ENCODE measurements at regions not wholly inside any gene's neighbourhood (a gene's known extent, or its start where the extent isn't known, plus 50 kb on each side); places are given as distances from the start of the nearest gene placed in this dataset.

GRCh38 chr4:188282471-188283232, 143.4 kb downstream of the TRIML1 start:
- Mint-ChIP-seq H3K27me3 (peaks cover 16% of the 10 kb centered on the region), H3K4me3 (no peak overlapping the region), H3K9me3 (peaks cover 6% of the 10 kb centered on the region), H3K36me3 (ENCODE audit: low read depth) (no peaks in the 10 kb centered on the region), H3K4me1 (ENCODE audit: low read depth) (no peaks in the 10 kb centered on the region), H3K27ac (no peak overlapping the region)
- intact Hi-C loops (cut with DNase I, micrococcal nuclease) = no loop called here
- no peak for DNase-seq
- H3K36me3 ChIP-seq (ENCODE audit: insufficient read depth, low read length) = no peaks in the 10 kb centered on the region
- no peak overlapping the region for H3K27ac ChIP-seq (ENCODE audit: low read depth in 1 of 2, low read length in 2 of 2)
- peaks cover 4 to 8% of the 10 kb centered on the region in 2 experiments for H3K27me3 ChIP-seq (ENCODE audit: control insufficient read depth in 1 of 2, insufficient read depth in 2 of 2, low read length in 2 of 2)
- peaks cover 0 to 22% of the 10 kb centered on the region in 2 experiments for H3K9me3 ChIP-seq (ENCODE audit: control insufficient read depth in 1 of 2, insufficient read depth in 1 of 2, low read length in 2 of 2)
- ChIA-PET CTCF (no interaction called here), POLR2A (no interaction called here)
- no peaks in the 10 kb centered on the region for H3K4me1 ChIP-seq (ENCODE audit: insufficient read depth, low read length)
- H3K4me3 ChIP-seq (ENCODE audit: low read length) = no peak overlapping the region
- no peak for ATAC-seq (ENCODE audit: poor library complexity)
- TF ChIP-seq CTCF (IDR thresholded peaks at IDR 0.05) = no peak

- peaks cover under 1 to 5% of the 10 kb centered on the region in 2 experiments for H3K27me3 ChIP-seq (ENCODE audit: control insufficient read depth in 1 of 2, insufficient read depth in 2 of 2, low read length in 2 of 2)
- ChIA-PET CTCF (no interaction called here), POLR2A (no interaction called here)
- H3K4me3 Mint-ChIP-seq = no peak overlapping the region
- peaks cover 5% of the 10 kb centered on the region for H3K9me3 Mint-ChIP-seq
- TF ChIP-seq CTCF (IDR thresholded peaks at IDR 0.05) = no peak
- H3K4me1 Mint-ChIP-seq (ENCODE audit: low read depth) = no peaks in the 10 kb centered on the region
- H3K36me3 ChIP-seq (ENCODE audit: insufficient read depth, low read length) = no peaks in the 10 kb centered on the region
- H3K27me3 Mint-ChIP-seq = peaks cover 12% of the 10 kb centered on the region
- H3K27ac ChIP-seq (ENCODE audit: low read depth in 1 of 2, low read length in 2 of 2) = no peak overlapping the region
- intact Hi-C loops (cut with DNase I, micrococcal nuclease) = no loop called here
- peaks cover 0 to 21% of the 10 kb centered on the region in 2 experiments for H3K9me3 ChIP-seq (ENCODE audit: control insufficient read depth in 1 of 2, insufficient read depth in 1 of 2, low read length in 2 of 2)
- H3K4me1 ChIP-seq (ENCODE audit: insufficient read depth, low read length) = no peaks in the 10 kb centered on the region
- no peak for DNase-seq
- ATAC-seq (ENCODE audit: poor library complexity) = no peak
- no peak overlapping the region for H3K27ac Mint-ChIP-seq
- no peak overlapping the region for H3K4me3 ChIP-seq (ENCODE audit: low read length)
- no peaks in the 10 kb centered on the region for H3K36me3 Mint-ChIP-seq (ENCODE audit: low read depth)
These were observed 148.1 kb downstream of the TRIML1 start for GRCh38 chr4:188287169-188287894.

GRCh38 chr4:188289531-188290125, 150.4 kb downstream of the TRIML1 start:
- H3K4me1 Mint-ChIP-seq (ENCODE audit: low read depth) = no peaks in the 10 kb centered on the region
- ATAC-seq (ENCODE audit: poor library complexity) = no peak
- no peaks in the 10 kb centered on the region for H3K4me1 ChIP-seq (ENCODE audit: insufficient read depth, low read length)
- intact Hi-C loops (cut with DNase I, micrococcal nuclease) = no loop called here
- no peak overlapping the region for H3K4me3 Mint-ChIP-seq
- no peaks in the 10 kb centered on the region for H3K36me3 ChIP-seq (ENCODE audit: insufficient read depth, low read length)
- H3K27ac Mint-ChIP-seq = no peak overlapping the region
- no peaks in the 10 kb centered on the region for H3K27me3 ChIP-seq (ENCODE audit: control insufficient read depth in 1 of 2, insufficient read depth in 2 of 2, low read length in 2 of 2)
- no peak for TF ChIP-seq CTCF (IDR thresholded peaks at IDR 0.05)
- ChIA-PET POLR2A (no interaction called here), CTCF (no interaction called here)
- no peak for DNase-seq
- no peak overlapping the region for H3K4me3 ChIP-seq (ENCODE audit: low read length)
- no peak overlapping the region for H3K27ac ChIP-seq (ENCODE audit: low read depth in 1 of 2, low read length in 2 of 2)
- peaks cover 5% of the 10 kb centered on the region for H3K9me3 Mint-ChIP-seq
- H3K27me3 Mint-ChIP-seq = no peaks in the 10 kb centered on the region
- H3K36me3 Mint-ChIP-seq (ENCODE audit: low read depth) = no peaks in the 10 kb centered on the region
- H3K9me3 ChIP-seq (ENCODE audit: control insufficient read depth in 1 of 2, insufficient read depth in 1 of 2, low read length in 2 of 2) = peaks cover 0 to 11% of the 10 kb centered on the region in 2 experiments

Data from CD4-positive, alpha-beta T cell (primary cell).